Loucy (cell line): ENCODE measurements at regions not wholly inside any gene's neighbourhood (a gene's known extent, or its start where the extent isn't known, plus 50 kb on each side); places are given as distances from the start of the nearest gene placed in this dataset.
A peak's percentile ranks its signal among the peaks of the same experiment; 100 is the strongest.

Experiments
- H2AFZ ChIP-seq: fragments of 200-600 bp; sonication (generic); 2 replicates; pipeline ENCODE4 v1.6.0; 2016; ENCODE audit warnings: antibody characterized with exemption, mild to moderate bottlenecking, low read length, moderate library complexity
- H3F3A ChIP-seq: fragments of 200-600 bp; 2 replicates; pipeline ENCODE4 v1.6.0; 2016; ENCODE audit warnings: antibody characterized with exemption, low read depth, mild to moderate bottlenecking
- H3K27me3 ChIP-seq: fragments of 200-600 bp; sonication (generic); 2 replicates; pipeline ENCODE4 v1.6.1; 2014; ENCODE audit warnings: low read length, mild to moderate bottlenecking; ENCODE audit not compliant: insufficient read depth, poor library complexity, severe bottlenecking
- H3K36me3 ChIP-seq: fragments of 200-600 bp; sonication (generic); 2 replicates; pipeline ENCODE4 v1.6.1; 2016; ENCODE audit warnings: low read length; ENCODE audit not compliant: insufficient read depth
- H3K4me1 ChIP-seq: fragments of 200-600 bp; sonication (generic); 2 replicates; pipeline ENCODE4 v1.5.1; 2014; ENCODE audit warnings: low read length, mild to moderate bottlenecking; ENCODE audit not compliant: insufficient read depth, poor library complexity, severe bottlenecking
- H3K4me2 ChIP-seq: fragments of 200-600 bp; sonication (generic); 2 replicates; pipeline ENCODE4 v1.6.0; 2014; ENCODE audit warnings: antibody characterized with exemption, low read length, low read depth, mild to moderate bottlenecking; ENCODE audit not compliant: poor library complexity, severe bottlenecking
- H3K4me3 ChIP-seq: fragments of 200-600 bp; sonication (generic); 2 replicates; pipeline ENCODE4 v1.5.1; 2014; ENCODE audit warnings: low read length, mild to moderate bottlenecking, mixed read lengths; ENCODE audit not compliant: poor library complexity, severe bottlenecking
- H3K79me2 ChIP-seq: fragments of 200-600 bp; sonication (generic); 2 replicates; pipeline ENCODE4 v1.6.1; 2014; ENCODE audit warnings: low read length; ENCODE audit not compliant: insufficient read depth
- H3K9ac ChIP-seq: fragments of 200-600 bp; sonication (generic); 2 replicates; pipeline ENCODE4 v1.6.0; 2014; ENCODE audit warnings: mild to moderate bottlenecking, low read depth, low read length, moderate library complexity; ENCODE audit not compliant: poor library complexity, severe bottlenecking
- H3K9me2 ChIP-seq: fragments of 200-600 bp; sonication (generic); replicated peaks from 2 replicates; pipeline ENCODE4 v1.6.1; 2016; ENCODE audit warnings: low read depth, low read length, mixed read lengths
- H3K9me3 ChIP-seq: fragments of 200-600 bp; sonication (generic); 2 replicates; pipeline ENCODE4 v1.6.1; 2014; ENCODE audit warnings: mild to moderate bottlenecking, antibody characterized with exemption, low read length, low read depth; ENCODE audit not compliant: insufficient read depth
- H4K20me1 ChIP-seq: fragments of 200-600 bp; sonication (generic); 2 replicates; pipeline ENCODE4 v1.6.0; 2014; ENCODE audit warnings: antibody characterized with exemption, low read length, mild to moderate bottlenecking; ENCODE audit not compliant: insufficient read depth, poor library complexity, severe bottlenecking
- CTCF ChIP-seq: fragments of 200-600 bp; sonication (generic); conservative IDR thresholded peaks from 2 replicates; pipeline ENCODE4 v1.5.1; 2014; ENCODE audit warnings: mild to moderate bottlenecking, antibody characterized with exemption, low read length
- EZH2phosphoT487 ChIP-seq: fragments of 200-600 bp; IDR thresholded peaks from 2 replicates; pipeline ENCODE4 v1.6.1; 2018; ENCODE audit warnings: antibody characterized with exemption, mild to moderate bottlenecking, moderate library complexity, borderline replicate concordance

DNA sequence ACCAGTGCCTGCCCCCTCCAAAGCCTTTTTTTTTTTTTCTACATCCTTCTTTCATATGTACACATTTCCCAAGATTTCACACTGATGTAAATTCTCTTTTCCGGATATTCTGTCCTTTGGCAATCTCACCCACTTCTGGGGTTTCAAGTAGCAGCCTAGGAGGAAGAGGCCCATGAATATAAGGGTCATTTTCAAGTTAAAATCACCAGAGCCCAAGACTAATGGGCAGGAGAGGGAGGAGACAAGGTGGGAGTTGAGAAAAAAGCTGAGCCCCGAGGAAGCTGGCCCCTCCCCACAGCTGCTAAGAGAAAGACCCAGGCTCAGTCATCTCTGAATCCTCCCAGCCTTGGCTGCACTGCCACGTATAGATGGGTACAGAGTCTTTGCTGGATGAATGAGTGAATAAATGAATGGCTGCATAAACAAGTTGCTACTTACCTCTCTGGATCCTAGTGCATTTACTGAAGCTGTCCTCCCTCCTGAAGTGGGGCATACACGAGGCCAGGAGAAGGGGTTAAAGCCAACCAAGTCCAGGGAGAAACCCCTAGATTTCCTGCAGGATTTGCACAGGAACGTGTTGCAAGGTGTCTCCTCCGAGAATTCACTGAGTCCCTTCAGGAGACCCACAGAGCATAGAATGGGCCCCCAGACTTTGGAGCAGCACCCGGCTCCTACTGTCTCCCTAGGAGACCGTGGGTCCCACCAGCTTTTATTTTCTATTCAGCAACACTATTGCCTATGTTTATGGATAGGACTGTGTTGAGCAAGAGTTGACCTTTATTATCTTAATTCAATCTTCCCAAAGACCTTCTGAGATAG, 100.8 kb upstream of the LIPC start:
- Histone ChIP-seq H3K4me2 (peak overlapping the region; percentile 62), H3K79me2 (no peaks in the 10 kb centered on the region), H3F3A (0 out of 2 replicates have a peak, but pooled peaks cover 3% of the 10 kb centered on the region), H3K4me1 (peaks cover 34% of the 10 kb centered on the region), H2AFZ (no peak overlapping the region), H3K9me2 (no peaks in the 10 kb centered on the region), H3K27me3 (no peaks in the 10 kb centered on the region), H3K36me3 (no peaks in the 10 kb centered on the region), H3K9ac (peak overlapping the region; percentile 18), H3K4me3 (peak overlapping the region; percentile 54), H4K20me1 (no peaks in the 10 kb centered on the region), H3K9me3 (peaks cover 7% of the 10 kb centered on the region; the same call in 1 of the 2 replicates)
- TF ChIP-seq EZH2phosphoT487 (no peak), CTCF (no peak)

DNA sequence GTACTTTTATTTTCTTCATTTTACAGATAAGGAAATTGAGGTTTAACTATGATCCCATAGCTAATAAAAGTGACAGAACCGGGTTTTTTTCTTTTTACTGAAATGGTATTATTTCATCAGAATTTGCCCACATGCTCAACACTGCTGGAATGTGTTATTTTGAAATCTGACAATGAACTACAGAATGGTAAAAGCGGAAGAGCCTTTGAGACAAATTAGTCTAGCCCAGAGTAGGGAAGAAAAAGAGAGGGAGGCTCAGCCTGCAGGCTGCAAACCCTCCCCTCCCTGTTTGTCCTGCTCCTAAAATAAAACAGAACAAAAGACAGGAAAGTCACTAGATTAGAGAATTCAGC, 100.3 kb upstream of the LIPC start:
- H3K27me3 ChIP-seq, result no peaks in the 10 kb centered on the region
- H3K9ac ChIP-seq, result peak overlapping the region; percentile 18
- peak overlapping the region; percentile 62 for H3K4me2 ChIP-seq

DNA sequence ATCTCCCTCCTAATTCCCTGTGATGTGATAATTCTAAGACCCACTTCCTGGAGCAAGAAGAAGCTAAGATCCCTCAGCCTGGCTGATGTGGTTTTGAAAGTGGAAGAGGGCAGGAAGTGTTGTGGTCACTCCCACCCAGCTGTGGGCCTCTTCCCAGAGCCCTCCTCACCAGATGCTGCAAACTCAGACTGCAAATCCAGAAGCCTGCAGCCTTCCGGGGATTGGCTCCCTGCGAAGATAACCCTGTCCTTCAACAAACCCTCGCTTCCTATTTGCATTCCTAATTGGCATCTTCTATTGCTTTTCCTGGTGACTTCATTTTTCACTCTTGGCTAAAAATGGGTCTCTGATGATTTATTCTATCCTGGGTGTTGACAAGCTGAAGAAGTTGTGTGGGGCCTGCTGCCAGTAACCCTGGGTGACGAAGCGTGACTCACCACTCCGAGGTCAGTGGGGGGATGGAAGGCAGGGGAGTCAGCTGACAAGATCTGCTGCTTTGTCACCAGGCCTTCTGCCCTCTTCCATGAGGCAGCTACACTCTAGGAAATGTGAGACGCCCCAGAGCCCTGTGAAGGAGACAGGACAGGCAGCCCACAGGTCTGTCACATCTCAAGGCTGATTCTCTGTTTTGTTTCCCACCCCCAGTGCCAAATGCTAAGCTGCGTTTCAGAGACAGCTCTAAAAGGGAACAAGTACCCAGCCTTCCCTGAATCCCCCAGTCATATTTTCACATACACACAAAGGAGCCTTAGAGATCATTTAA, 99.7 kb upstream of the LIPC start:
- H2AFZ ChIP-seq, result peak overlapping the region; percentile 31
- H3K9ac ChIP-seq, result peak overlapping the region; percentile 60

More for the DNA sequence above, 100.3 kb upstream of the LIPC start:
- no peak overlapping the region for H2AFZ ChIP-seq
- H3K36me3 ChIP-seq, result no peaks in the 10 kb centered on the region
- peaks cover 34% of the 10 kb centered on the region for H3K4me1 ChIP-seq
- peak overlapping the region; percentile 54 for H3K4me3 ChIP-seq
- peaks cover 7% of the 10 kb centered on the region; the same call in 1 of the 2 replicates for H3K9me3 ChIP-seq
- 0 out of 2 replicates have a peak, but pooled peaks cover 3% of the 10 kb centered on the region for H3F3A ChIP-seq
- H3K79me2 ChIP-seq, result no peaks in the 10 kb centered on the region
- no peaks in the 10 kb centered on the region for H4K20me1 ChIP-seq
- TF ChIP-seq CTCF (no peak), EZH2phosphoT487 (no peak)
- no peaks in the 10 kb centered on the region for H3K9me2 ChIP-seq

More for the DNA sequence above, 99.7 kb upstream of the LIPC start:
- Histone ChIP-seq H3K79me2 (no peaks in the 10 kb centered on the region), H3K9me3 (peaks cover 7% of the 10 kb centered on the region; the same call in 1 of the 2 replicates), H3K27me3 (no peaks in the 10 kb centered on the region), H3K4me3 (peak overlapping the region; percentile 54), H3K36me3 (no peaks in the 10 kb centered on the region), H3K4me1 (peaks cover 34% of the 10 kb centered on the region), H3K9me2 (no peaks in the 10 kb centered on the region), H3F3A (0 out of 2 replicates have a peak, but pooled peaks cover 3% of the 10 kb centered on the region), H4K20me1 (no peaks in the 10 kb centered on the region), H3K4me2 (peak overlapping the region; percentile 62)
- no peak for TF ChIP-seq CTCF
- no peak for TF ChIP-seq EZH2phosphoT487
